NCI-H2029 treated with DMSO at 0.1 percent for 48 hours (cell line): ENCODE measurements at regions not wholly inside any gene's neighbourhood (a gene's known extent, or its start where the extent isn't known, plus 50 kb on each side); places are given as distances from the start of the nearest gene placed in this dataset.

Experiments
- DNase-seq: peaks from one replicate; lab custom pipeline; 2025; lab: John Stamatoyannopoulos, UW

DNA sequence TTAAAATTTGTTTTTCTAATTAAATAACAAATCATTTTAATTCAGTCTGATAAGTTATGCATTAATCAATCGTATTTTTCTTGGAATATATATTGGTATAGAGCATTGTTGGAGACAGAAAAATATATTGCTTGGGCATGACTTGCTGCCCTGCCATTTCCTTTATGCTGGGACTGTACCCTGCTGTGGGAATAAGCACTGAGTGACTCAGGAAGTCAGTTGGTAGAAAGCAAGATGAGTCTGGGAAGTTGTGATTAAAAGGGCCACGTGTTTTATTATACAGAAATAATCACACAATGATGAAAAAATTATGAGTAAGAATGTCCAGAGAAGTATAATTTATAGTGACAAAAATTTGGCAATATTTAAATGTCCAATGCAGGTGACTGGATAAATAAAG lies 139.5 kb downstream of the KIF18A start:
- DNase-seq, result no peak

DNA sequence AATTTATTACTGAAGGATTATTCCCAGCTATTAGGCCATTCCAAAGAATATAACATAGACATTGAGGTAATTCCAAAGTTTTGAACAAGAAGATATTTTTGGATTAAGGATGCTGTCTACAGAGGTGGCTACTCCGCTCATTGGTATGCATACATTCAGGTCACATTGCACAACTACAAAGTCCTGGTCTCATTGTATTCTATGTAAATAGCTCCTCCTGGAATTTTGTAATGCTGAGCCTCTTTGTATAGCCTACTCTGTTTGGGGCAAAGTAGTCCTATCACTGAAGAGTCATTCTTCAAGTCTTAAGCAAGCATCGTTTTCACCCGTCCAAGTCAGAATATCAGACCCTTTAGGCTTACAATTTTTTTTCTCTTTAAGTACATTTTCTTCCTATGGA lies 142.4 kb downstream of the KIF18A start:
- DNase-seq, result no peak

DNA sequence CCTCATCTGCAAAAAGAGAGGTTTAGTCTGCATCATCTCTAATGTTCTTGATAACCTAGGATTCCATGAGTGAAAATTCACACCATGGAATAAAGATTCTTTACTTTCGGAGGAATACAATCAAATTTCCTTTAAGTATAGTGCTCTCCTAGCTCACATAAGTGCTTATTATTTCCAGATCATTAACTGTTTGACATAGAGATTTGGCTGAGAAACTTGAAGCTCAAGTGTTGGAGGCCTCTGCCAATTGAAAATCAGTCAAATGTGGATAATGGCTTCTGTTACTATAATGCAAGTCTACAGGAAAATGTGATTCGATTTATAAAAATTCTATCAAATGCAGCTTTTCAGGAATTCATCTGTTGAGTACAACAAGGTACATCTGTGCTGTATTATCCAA lies 144.6 kb downstream of the KIF18A start:
- no peak for DNase-seq

DNA sequence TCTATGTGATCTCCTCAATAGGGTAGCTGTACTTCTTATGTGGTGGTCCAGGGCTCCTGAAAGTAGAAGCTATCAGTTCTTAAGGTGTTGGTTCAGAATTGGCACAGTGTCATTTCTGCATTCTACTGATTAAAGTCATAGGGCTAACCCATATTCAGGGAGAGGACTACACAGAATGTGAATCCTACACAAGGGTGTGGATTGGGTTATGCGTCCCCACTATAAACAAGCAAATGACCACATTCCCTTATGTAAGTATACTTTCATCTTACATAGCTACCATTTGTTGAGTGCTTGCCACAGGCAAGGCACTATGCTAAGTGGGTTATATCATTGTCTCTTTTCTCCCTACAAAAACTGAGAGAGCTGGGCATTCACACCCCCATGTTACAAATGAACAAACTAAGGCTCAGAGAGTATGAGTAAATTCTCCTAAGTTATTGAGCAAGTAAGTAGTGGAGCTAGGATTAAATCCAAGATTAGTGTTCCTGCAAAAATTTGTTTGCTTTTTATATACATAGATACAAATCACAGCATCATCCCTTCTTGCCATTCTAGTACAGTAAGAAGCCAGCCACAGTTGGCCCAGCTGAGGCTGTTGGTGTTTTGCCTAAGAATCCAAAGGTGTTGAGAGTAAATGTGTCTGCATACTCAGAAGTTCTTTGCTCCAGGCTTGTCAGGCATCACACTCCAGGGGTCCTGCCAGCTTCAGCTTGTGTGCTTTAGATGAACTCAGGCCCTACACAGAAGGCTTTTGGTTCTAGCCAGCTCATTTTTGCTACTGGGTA lies 157.8 kb downstream of the KIF18A start:
- DNase-seq, result no peak

DNA sequence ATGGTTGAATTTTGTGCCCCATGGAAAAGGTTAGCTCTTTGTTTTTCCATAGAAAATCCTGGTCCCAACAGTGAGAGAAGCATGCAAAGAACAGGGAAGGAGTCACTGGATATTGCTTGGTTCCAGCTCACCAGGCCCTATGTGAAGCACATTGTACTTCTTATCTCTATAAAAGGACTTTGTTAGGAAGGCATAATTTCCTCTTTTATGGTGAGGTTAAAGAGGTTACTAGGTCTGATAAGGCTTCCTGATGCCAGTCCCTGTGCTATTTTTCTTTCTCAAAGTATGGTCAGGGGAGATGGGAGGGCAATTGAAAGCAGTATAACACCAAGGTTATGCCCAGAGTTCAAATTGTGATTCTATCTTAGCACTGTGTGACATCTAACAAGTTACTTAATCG lies 162.6 kb downstream of the KIF18A start:
- no peak for DNase-seq

DNA sequence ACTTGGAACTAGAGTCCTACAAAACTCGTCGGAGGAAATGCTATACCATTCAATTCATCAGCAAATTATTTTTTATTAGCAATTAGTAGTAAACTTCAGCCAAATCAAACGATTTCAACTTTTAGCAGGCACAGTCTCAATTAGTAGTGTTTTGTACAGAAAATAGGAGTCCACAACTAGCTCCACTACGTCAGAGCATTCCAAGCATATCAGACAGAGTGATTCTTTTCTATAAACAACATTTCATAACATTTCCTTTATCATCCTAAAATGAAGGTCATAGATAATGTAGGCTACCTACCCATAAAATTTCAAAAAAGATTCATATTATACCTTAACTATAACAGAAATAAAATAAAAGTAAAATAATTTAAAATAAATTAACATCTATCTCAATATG lies 169.9 kb downstream of the KIF18A start:
- no peak for DNase-seq

DNA sequence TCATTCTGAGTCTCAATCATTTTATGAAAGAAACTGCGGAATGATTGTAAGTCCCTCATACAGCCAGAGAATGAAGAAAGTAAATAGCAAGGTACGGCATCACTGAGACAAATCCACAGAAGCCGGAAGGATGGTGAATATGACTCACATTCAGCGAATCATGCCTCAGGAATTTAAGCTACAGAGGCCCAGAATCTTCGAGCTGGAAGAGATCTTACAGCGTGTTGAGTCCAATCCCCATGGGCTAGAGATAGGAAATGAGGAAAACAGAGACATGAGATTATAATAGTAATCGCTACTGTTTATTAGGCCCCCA lies 173.2 kb downstream of the KIF18A start:
- no peak for DNase-seq

DNA sequence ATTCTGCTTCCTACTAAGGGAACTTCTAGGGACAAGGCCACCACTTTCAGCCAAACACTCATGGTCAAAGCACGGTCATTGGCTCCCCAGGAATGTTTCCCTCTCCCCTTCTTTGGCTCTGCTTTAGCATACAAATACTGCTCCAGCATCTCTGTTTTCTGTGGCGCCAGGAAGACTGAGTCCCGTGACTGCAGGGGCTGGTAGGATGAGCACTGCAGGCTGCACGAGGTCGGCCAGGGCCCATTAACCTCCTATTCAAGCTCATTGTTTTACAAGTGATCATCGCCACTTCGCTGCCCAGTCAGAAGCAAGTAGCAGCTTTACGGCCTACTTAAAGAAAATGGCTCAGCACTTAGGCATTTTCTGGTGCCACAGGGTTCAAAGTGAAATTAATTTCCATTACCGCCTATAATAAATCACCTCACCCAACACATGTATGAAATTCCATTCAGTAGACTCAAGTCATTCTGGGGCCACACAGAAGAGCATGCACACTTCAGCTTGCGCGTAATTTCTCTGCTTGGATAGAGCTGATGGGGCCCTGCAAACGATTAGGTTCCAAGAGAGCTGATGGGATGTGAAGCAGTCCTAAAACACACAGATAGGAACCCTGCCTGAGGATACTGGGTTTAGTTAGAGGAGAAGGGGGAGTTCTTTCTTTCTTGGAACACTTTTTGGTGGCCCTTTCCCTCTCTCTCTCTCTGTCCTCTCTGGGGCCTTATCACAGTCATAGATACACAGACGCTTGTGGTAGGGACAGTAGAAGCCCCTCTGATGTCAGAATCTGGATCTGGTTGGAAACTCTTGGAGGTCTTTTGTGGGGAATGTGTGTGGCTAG lies 173.7 kb downstream of the KIF18A start:
- DNase-seq, result no peak

DNA sequence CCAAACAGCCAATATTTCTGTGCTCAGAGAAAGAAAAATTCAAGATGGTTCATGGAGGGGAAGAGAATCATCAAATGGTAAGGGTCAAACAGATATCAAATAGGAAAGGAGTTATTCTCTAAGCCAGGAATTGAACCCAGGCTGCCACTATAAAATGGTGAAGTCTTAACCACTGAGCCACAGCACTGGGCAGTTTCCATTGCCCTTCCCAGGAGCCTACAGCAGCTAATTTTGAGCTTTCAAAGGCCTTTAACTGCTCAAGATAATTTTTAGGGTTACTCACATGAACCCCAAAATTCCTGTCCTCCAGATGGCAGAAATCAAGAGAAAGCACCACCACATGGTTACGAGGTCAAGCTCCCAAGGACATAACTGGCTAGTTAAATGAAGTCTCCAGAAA lies 176.2 kb downstream of the KIF18A start:
- DNase-seq, result no peak

DNA sequence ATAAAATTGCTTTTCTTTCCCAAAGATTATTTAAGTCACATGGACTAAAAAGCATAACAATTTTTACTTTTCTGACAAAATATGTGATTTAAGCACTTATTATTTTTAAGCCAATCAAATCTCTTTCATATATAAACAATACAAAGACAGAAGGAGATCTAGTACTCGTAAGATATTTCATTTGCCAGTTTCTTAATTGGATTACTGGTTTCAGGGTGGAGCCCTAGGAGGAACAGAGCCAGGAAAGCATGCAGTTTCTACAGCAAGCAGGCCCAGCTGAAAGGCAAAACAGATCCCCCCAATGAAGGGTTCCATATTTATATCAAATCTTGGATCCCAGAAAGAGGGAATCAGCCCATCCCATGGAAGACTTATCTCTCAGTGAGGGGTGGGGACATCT lies 177.0 kb downstream of the KIF18A start:
- DNase-seq, result no peak

DNA sequence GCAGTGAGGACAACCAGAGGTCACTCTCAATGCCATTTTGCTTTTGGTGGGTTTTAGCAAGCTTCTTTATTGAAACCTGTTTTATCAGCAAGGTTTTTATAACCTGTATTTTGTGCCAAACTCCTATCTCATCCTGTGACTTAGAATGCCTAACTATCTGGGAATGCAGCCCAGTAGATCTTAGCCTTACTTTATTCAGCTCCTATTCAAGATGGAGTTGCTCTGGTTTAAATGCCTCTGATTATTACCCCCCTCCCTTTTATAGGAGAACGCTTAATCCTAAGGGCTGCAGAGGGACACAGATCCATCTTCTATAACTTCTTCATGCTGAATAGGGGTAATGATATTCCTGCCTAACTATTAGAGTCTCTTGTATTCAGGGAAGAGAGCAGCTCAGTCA lies 179.1 kb downstream of the KIF18A start:
- no peak for DNase-seq

DNA sequence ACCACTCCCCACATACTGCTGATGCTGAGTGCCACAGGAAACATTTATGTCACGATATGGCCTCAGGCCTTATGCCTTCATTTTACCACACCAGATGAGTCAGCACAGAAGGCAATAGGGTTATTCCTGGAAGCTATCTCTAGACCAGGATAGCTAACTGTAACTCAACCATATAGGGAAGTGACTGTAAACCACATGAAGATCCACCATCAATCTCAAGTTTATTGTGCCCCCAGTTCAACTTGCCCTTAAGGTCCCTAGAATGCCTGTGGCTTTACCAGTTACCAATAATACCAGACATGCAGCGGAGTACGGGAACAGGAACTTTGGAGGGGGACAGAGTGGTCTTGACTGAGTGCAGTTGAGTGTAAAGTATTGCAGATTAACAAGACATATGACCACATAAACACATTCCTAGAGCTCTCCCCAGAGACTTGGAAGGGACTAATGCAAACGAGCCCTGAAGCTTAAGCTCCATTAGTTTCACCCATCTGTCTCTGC lies 180.9 kb downstream of the KIF18A start:
- DNase-seq, result no peak

DNA sequence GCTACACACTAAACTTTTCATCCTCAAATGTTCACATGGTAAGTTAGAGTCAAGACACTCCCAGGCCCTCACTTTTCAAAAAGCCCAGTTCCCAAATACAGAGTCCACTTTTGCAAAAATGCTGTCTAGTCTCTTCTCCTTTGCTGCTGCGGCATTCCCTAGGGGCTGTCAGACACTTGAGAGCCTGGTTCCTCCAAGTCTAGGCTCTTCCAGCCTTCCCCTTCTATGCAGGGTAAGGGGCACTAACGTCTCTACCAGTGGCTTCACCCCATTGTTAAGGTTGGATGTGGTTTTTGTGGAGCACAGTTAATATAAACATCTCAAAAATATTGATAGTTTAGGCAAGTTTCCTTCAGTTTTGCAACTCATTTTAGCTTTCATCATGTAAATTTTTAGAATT lies 181.5 kb downstream of the KIF18A start:
- DNase-seq, result no peak

DNA sequence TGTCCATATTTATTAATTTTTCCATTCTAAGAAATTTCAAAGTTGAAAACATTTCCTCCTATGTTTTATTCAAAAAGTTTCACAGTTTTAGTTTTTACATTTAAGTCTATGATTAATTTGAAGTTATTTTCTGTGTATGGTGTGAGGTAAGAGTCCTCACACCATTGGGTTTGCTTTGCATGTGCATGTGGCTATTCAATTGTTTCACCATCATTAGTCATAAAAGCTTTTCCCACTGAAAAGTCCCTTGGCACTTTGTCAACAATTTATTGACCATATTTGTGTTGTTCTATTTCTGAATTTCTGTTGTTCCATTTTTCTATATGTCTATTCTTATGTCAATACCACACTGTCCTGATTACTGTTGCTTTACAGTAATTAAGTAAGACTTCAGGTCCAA lies 186.5 kb downstream of the KIF18A start:
- no peak for DNase-seq

DNA sequence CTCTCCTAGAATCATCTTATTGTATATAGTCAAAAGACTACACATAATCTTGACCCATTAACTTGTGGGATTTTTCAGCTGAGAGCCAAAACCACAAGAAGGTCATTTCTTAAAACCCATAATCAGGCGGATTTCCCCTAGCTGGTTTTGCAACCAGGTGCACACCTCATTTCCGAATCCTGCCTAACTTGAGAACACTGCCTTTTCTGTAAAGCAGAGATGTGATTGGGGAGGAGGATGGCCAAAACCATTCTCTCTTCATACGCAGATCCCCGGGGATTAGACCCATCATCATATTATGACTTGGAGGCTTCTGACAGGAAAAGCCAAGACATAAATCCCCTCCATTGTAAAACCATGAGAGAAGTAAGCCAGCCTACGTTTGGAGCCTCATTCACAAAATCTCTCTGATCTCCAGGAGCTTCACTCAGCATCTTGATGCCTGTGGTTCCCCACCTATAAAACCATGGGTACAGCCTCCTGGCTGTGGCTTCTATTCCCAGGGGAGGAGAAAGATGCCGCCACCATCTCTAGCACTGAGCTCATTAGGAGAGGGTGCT lies 191.3 kb downstream of the KIF18A start:
- no peak for DNase-seq

DNA sequence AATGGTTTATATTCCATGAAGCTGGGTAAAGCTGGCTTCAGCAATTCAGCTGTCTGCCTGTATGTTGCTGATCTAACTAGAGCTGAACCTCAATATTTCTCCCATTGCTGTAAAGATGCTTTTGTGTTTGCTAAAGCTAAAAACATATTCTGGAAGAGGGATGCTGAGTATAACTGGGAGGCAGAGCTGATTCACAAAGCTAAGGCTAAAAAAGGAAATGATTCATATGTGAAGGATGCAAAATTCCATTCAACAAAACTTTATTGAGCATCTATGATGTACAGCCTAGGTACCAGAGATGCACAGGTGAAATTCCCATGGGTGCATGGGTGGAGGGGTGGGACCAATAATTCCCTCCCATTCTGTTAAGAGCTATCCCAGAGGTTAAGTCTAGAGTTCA lies 193.9 kb downstream of the KIF18A start:
- no peak for DNase-seq

DNA sequence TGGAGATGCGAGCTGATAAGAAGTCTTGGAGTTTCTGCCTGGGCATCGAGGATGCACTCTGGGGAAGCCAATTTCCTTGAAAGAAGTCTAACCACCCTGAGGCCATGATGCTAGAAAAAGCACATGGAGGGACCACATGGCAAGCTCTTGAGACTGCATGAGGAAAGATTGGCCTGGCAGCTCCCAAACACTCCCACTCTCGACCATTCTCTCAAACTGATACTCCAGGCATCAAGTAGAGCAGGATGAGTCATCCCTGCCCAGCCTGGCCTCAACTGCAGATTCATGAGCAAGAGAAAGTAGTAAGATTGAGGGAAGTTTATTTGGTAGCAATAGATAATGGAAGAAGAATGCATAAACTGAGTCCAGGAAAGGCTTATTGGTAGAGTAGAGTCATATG lies 194.3 kb downstream of the KIF18A start:
- no peak for DNase-seq

DNA sequence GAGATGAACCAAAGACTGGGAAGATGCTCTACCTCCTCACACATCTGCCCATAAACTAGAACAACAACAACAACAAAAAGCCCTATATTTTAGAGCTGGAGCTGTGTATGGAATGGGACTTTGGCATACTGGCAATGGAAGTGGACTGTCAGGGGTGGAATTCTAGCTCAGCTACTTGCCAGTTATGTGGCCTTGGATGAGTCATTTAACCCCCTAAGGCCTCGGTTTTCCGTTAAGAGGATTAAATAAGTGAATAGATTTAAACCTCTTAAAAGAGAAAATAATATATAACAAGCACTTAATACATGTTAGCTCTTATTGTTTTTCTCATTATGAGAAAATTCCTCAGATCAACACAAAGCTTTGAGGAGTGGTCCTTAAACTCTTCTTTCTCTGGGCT lies 195.0 kb downstream of the KIF18A start:
- no peak for DNase-seq

DNA sequence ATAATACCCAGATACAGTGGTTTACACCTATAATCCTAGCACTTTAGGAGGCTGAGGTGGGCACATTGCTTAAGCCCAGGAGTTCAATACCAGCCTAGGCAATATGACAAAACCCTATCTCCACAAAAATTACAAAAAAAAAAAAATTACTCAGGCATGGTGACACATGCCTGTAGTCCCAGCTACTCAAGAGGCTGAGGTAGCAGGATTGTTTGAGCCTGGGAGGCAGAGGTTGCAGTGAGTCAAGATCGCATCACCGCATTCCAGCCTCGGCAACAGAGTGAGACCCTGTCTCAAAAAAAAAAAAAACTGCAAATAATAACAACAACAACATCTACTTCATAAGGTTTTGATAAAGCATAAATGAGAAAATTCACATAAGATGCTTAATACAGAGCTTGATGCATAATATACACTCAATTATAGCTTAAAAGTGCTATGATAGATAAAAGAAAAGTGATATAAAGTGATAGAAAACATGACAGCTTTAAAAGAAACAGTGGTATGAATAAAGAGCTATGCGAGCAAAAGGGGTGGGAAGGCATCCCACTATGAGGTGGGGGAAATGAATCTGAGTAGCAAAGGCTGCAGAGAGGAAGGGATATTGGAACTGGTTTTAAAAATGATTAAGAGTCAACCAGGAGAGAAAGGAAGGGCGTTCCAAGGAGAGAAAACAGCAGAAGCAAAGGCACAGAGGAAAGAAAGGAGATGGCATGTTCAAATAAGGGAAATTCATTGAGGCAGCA lies 197.6 kb downstream of the KIF18A start:
- DNase-seq, result no peak

DNA sequence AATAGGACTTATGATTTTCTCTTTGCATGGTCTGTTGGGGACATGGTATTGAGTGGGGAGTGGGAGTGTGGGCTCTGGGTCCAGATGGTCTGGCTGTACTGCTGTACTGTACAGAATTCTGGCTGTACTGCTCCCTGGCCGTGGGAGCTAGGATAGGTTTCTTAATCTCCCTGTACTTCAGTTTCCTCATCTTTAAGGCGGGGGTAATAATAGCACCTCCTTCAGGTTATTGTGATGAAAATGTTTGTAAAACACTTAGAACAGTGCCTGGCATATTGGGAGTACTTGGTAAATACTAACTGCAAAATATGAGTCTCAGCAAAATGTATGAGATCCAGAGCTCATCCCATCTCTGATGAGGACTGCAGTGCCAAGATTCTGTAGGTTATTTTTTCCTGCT lies 198.6 kb downstream of the KIF18A start:
- no peak for DNase-seq

DNA sequence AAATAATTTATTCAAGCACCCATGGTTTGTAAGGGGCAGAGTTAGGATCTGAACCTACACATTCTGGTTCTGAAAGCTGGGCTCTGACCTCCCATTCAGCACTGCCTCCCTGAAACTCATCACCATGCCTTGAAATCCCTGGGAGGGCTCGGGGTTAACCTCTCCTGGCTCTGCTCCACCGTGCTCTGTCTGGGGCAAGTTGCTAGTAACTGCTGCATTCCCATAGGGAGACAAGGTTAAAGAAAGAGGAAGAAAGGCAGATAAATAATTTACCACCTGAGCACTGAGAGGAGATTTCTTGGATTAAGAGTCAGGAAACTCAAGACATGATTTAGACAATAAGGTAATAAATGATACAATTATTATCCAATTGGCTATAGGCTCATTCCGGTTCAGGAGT lies 199.3 kb downstream of the KIF18A start:
- DNase-seq, result no peak

DNA sequence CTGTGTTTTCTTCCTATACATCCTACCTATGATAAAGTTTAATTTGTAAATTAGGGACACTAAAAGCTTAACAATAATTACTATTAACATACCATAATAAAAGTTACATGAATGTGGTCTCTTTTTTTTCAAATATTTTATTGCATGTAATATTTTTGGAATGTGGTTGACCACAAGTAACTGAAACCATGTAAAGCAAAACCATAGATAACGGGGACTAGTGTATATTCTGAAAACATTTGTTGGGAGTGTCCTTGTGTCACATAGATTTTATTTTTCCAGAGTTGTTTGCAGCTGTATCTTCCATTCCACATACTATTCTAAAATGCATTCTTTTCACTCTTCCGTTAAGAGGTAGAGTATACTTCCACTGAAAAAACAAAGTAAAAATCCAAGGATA lies 200.4 kb downstream of the KIF18A start:
- DNase-seq, result no peak

DNA sequence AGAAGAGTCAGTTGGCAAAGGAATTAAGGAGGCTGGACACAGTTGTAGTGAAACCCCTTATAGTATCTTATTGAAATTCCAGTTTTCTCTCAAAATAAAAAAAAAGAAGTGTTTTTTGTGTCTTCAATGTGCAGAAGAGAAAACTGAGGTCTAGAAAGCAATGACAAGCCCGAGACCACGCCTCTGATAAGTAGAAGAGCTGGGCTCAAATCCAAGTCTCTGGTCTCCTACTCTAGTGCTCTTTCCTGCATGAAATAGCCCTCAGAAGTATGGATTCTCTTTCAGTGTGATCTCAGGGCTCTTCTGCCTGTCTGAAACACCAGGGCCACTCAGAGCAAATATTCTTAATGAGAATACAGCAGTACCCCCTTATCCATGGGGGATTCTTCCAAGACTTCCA lies 200.9 kb downstream of the KIF18A start:
- DNase-seq, result no peak
